ENCODE measurements at regions not wholly inside any gene's neighbourhood (a gene's known extent, or its start where the extent isn't known, plus 50 kb on each side); places are given as distances from the start of the nearest gene placed in this dataset.
"Not testable (repeated sequence)": the region's sequence is repeated elsewhere in the genome, so short reads cannot be mapped to it uniquely, and the experiment has no call there.

DNA sequence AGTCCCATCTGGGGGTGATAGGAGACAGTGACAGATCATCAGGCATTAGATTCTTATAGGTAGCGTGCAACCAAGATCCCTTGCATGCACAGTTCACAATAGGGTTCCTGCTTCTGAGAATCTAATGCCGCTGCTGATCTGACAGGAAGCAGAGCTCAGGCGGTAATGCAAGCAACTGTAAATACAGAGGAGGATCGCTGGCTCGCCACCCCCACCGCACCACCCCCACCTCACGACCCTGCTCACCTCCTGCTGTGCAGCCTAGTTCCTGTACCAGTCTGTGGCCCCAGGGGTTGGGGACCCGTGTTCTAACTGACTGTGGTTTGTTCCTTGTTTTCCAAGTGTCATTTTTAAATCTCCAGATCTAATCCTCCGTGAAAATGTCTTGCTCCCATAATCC lies 89.0 kb upstream of the MAPK10 start:
- Histone ChIP-seq H3K9me3 (ENCODE audit: control insufficient read depth, low read length) (no peaks in the 10 kb centered on the region), H3K4me1 (ENCODE audit: control insufficient read depth, insufficient read depth, low read length) (peaks cover 21% of the 10 kb centered on the region), H3K9ac (ENCODE audit: low read length) (no peak overlapping the region), H3K4me3 (ENCODE audit: low read length) (no peak overlapping the region), H3K36me3 (ENCODE audit: control insufficient read depth, insufficient read depth, low read length, severe bottlenecking) (no peaks in the 10 kb centered on the region), H3K27me3 (replicated peaks; ENCODE audit: control insufficient read depth, insufficient read depth, low read length) (no peaks in the 10 kb centered on the region)
- no peak for DNase-seq (ENCODE audit: low read depth)

DNA sequence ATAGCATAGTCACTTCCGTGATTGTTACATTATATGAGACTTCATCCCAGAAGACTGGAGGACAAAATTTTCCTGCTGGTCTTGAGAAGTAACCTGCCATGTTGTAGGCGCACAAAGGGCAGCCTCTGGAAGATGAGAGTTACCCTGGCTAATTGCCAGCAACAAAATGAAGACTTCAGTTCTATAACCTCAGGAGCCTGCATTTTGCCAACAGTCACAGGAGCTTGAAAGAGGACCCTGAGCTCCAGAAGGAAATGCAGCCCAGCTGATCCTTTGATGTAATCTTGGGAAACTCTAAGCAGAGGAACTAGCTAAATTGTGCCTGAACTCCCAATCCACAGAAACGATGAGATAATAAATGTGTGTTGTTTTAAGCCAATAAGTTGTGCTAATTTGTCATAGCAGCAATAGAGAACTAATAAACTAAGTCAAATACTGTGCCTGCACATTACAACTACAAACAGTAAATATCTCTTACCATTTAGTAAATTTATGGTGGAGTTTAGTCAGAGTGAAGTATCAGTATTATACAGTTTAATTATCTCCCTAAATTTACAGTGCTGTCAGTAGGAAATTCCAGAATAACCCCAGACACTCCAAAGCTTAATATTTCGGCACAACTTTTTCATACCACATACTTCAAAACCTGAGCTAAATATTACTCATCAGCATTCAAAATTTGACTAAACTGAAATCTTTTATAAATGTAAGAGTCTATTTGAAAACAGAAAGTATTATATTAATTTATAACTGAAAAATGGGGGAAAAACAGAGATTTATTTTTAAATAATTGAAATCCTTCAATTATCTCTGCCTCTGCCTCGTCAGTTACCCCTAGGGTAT lies 90.1 kb upstream of the MAPK10 start:
- Histone ChIP-seq H3K4me1 (ENCODE audit: control insufficient read depth, insufficient read depth, low read length) (peaks cover 21% of the 10 kb centered on the region), H3K9ac (ENCODE audit: low read length) (no peak overlapping the region), H3K4me3 (ENCODE audit: low read length) (no peak overlapping the region), H3K27me3 (replicated peaks; ENCODE audit: control insufficient read depth, insufficient read depth, low read length) (no peaks in the 10 kb centered on the region), H3K9me3 (ENCODE audit: control insufficient read depth, low read length) (no peaks in the 10 kb centered on the region), H3K36me3 (ENCODE audit: control insufficient read depth, insufficient read depth, low read length, severe bottlenecking) (no peaks in the 10 kb centered on the region)
- no peak for DNase-seq (ENCODE audit: low read depth)

DNA sequence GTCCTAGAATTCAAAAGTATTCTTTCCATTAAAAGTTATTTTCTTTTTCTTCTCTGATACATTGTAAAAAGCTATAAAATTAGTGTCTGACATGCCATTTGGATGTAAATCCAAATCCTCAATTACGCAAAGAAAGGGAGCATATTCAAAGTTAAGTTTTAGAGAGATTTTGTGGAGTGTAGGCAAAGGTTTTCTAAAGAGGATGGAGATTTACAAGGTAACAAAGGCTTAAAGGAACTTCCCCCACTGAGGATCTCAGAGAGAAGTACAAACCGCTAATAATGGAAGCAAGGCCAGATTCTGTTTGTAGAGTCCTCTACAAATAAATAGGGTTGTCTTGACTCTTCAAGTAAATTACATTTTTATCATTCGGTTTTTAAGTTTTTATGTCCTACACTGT lies 91.0 kb upstream of the MAPK10 start:
- H3K27me3 ChIP-seq (replicated peaks; ENCODE audit: control insufficient read depth, insufficient read depth, low read length) = no peaks in the 10 kb centered on the region
- H3K4me1 ChIP-seq (ENCODE audit: control insufficient read depth, insufficient read depth, low read length) = peaks cover 21% of the 10 kb centered on the region
- no peak overlapping the region for H3K9ac ChIP-seq (ENCODE audit: low read length)

DNA sequence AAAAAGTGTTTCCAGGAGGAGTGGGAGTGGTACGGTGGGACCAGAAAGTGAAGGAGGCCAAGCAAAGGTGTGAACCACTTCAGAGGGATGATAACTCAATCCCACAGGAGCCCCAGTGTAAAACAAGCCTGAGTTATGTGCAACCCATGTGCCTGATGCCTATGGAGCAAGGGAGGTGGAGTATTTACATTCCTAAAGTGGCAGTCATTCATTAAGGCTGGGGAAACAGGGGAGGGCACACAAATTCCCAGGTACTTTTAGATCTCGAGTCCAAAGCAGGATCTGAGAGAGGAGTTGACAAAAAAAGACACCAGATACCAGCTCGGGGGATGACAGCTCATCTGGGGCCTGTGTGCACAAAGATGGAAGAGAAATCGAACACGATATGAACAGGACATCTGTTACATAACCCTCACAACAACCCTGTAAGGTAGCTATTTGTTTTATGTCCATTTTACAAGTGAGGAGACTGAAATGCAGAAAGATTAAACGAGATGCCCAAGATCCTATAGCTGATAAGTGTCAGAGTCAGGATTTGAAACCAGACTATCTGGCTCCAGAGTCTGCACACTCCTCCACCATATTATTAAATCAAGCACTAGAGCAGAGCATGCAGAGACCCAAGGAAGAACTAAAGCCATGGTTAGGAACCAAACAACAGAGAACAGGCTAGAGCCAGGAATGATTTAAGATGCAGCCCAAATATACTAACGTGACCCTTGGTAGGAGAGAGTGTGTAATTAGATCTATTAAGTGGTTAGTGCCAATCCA lies 91.9 kb upstream of the MAPK10 start:
- peak; percentile 46 for DNase-seq (ENCODE audit: low read depth)

More for the DNA sequence above, 91.0 kb upstream of the MAPK10 start:
- Histone ChIP-seq H3K36me3 (ENCODE audit: control insufficient read depth, insufficient read depth, low read length, severe bottlenecking) (no peaks in the 10 kb centered on the region), H3K9me3 (ENCODE audit: control insufficient read depth, low read length) (no peaks in the 10 kb centered on the region), H3K4me3 (ENCODE audit: low read length) (no peak overlapping the region)
- no peak for DNase-seq (ENCODE audit: low read depth)

DNA sequence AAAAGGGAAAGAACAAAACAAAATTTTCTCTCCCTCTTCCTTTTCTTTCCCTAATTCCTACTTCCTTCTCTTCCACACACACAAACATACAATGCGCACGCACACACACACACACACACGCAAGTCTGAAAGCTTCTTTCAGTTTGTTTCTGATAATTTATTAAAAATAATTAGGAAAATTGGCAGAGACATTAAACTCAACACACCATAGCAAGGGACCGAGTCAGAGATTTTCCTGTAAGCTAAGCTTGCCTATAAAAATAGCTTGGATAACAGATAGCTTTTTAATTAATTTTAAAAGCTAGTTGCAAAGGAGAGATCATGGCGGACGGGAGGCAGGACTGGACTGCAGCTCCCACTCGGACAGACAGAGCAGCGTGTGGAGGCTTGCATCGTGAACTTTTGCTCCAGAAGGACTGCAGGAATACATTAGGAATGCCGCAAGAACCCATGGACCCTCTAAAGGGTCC lies 92.6 kb upstream of the MAPK10 start:
- Histone ChIP-seq H3K4me3 (ENCODE audit: low read length) (peak overlapping the region; percentile 77), H3K9me3 (ENCODE audit: control insufficient read depth, low read length) (no peaks in the 10 kb centered on the region), H3K9ac (ENCODE audit: low read length) (peak overlapping the region; percentile 78), H3K27me3 (replicated peaks; ENCODE audit: control insufficient read depth, insufficient read depth, low read length) (no peaks in the 10 kb centered on the region), H3K36me3 (ENCODE audit: control insufficient read depth, insufficient read depth, low read length, severe bottlenecking) (no peaks in the 10 kb centered on the region), H3K4me1 (ENCODE audit: control insufficient read depth, insufficient read depth, low read length) (peaks cover 21% of the 10 kb centered on the region)
- DNase-seq (ENCODE audit: low read depth) = no peak

More for the DNA sequence above, 91.9 kb upstream of the MAPK10 start:
- H3K4me3 ChIP-seq (ENCODE audit: low read length) = peak overlapping the region; percentile 77
- peaks cover 21% of the 10 kb centered on the region for H3K4me1 ChIP-seq (ENCODE audit: control insufficient read depth, insufficient read depth, low read length)
- no peaks in the 10 kb centered on the region for H3K9me3 ChIP-seq (ENCODE audit: control insufficient read depth, low read length)
- no peaks in the 10 kb centered on the region for H3K27me3 ChIP-seq (replicated peaks; ENCODE audit: control insufficient read depth, insufficient read depth, low read length)
- H3K36me3 ChIP-seq (ENCODE audit: control insufficient read depth, insufficient read depth, low read length, severe bottlenecking) = no peaks in the 10 kb centered on the region
- peak overlapping the region; percentile 78 for H3K9ac ChIP-seq (ENCODE audit: low read length)

DNA sequence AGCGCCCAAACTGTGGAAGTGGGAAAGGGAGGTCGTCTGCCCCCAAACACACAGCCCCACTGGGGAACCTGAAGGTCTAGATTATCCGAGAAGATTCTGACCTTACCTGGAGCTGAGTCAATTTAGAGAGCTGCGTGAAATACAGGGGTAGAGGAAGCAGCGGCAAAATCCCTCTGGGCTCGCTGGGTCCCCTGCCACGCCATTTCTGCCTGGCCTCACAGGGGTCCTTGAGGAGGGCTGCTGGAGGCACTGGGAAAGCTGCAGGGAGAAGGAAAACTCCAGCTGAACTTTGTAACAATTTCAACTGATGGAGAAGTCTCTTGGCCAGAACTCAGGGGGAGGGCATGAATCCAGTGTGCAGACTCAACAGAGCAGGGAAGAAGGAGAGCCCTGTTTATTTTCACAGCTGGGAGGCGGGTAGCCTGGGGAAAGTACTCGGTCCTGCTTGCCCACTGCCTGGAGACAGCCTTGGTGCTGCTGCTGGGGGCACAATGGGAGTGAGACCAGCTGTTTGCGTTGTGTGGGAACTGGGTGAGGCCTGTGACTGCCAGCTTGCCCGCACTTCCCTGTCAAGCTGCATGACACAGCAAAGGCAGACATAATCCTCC lies 93.2 kb upstream of the MAPK10 start:
- Histone ChIP-seq H3K4me1 (ENCODE audit: control insufficient read depth, insufficient read depth, low read length) (peaks cover 21% of the 10 kb centered on the region), H3K9ac (ENCODE audit: low read length) (peak overlapping the region; percentile 78), H3K4me3 (ENCODE audit: low read length) (peak overlapping the region; percentile 77), H3K27me3 (replicated peaks; ENCODE audit: control insufficient read depth, insufficient read depth, low read length) (no peaks in the 10 kb centered on the region), H3K9me3 (ENCODE audit: control insufficient read depth, low read length) (no peaks in the 10 kb centered on the region), H3K36me3 (ENCODE audit: control insufficient read depth, insufficient read depth, low read length, severe bottlenecking) (no peaks in the 10 kb centered on the region)
- peak; percentile 50 for DNase-seq (ENCODE audit: low read depth)

DNA sequence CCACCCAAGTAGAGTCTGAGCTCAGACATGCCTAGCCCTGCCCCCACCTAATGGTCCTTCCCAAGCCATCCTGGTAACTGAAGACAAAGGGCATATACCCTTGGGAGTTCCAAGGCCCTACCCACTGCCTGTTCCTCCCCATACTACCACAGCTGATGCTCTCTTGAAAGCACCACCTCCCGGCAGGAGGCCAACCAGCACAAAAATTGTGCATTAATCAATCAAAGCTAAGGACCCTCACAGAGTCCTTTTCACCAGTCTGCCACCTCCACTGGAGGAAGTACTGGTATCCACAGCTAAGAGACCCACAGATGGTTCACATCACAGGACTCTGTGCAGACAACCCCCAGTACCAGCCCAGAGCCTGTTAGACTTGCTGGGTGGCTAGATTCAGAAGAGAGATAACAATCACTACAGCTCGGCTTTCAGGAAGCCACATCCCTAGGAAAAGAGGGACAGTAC lies 93.8 kb upstream of the MAPK10 start:
- H3K4me1 ChIP-seq (ENCODE audit: control insufficient read depth, insufficient read depth, low read length) = peaks cover 21% of the 10 kb centered on the region
- H3K36me3 ChIP-seq (ENCODE audit: control insufficient read depth, insufficient read depth, low read length, severe bottlenecking); DNase-seq (ENCODE audit: low read depth); H3K4me3 ChIP-seq (ENCODE audit: low read length); H3K27me3 ChIP-seq (replicated peaks; ENCODE audit: control insufficient read depth, insufficient read depth, low read length); H3K9ac ChIP-seq (ENCODE audit: low read length); H3K9me3 ChIP-seq (ENCODE audit: control insufficient read depth, low read length): not testable (repeated sequence)

DNA sequence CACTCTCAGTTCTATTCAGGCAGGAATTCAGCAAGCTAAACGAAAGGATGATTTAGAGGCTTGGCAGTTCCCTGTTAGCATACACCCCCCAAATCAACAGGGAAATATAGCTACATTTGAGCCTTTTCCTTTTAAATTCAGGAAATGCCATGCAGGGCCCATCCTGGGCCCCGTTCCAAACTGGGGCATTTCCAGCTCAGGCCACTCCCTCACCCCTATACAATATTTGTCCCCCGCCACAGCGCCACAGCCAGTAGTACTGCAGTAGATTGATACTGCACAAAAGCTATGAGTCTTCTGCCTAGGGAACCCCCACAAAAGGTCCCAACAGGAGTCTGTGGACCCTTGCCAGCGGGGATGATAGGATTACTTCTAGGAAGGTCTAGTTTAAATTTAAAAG lies 102.0 kb upstream of the MAPK10 start:
- Histone ChIP-seq H3K27me3 (replicated peaks; ENCODE audit: control insufficient read depth, insufficient read depth, low read length) (no peaks in the 10 kb centered on the region), H3K9me3 (ENCODE audit: control insufficient read depth, low read length) (no peaks in the 10 kb centered on the region), H3K4me1 (ENCODE audit: control insufficient read depth, insufficient read depth, low read length) (no peaks in the 10 kb centered on the region), H3K4me3 (ENCODE audit: low read length) (no peak overlapping the region), H3K9ac (ENCODE audit: low read length) (no peak overlapping the region), H3K36me3 (ENCODE audit: control insufficient read depth, insufficient read depth, low read length, severe bottlenecking) (no peaks in the 10 kb centered on the region)
- DNase-seq (ENCODE audit: low read depth) = no peak

DNA sequence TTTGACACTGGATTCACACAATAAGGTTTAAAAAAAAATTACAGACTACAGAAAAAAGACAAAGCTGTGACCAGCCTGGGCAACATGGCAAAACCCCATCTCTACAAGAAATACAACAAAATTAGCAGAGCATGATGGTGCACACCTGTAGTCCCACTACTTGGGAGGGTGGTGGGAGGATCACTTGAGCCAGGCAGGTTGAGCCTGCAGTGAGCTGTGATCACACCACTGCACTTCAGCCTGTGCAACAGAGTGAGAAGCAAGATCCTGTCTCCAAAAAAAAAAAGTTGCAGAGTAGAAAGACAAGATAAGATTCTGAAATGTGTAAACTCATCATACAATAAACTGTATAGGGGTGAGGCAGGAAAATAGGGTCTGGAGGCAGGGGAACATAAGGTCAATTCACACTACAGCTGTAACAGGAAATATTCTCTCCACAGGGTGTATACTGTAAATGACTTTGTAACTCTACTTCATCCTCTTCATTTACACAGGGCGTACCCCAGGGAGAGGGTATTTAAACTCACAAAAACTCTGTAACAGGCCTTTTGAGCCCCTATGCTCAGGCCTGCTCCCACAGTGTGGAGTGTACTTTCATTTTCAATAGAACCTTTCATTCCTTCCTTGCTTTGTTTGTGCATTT lies 112.6 kb upstream of the MAPK10 start:
- H3K4me1 ChIP-seq (ENCODE audit: control insufficient read depth, insufficient read depth, low read length) = no peaks in the 10 kb centered on the region
- no peak overlapping the region for H3K4me3 ChIP-seq (ENCODE audit: low read length)
- H3K9me3 ChIP-seq (ENCODE audit: control insufficient read depth, low read length) = no peaks in the 10 kb centered on the region
- no peak for DNase-seq (ENCODE audit: low read depth)
- H3K36me3 ChIP-seq (ENCODE audit: control insufficient read depth, insufficient read depth, low read length, severe bottlenecking) = no peaks in the 10 kb centered on the region
- H3K9ac ChIP-seq (ENCODE audit: low read length) = no peak overlapping the region
- H3K27me3 ChIP-seq (replicated peaks; ENCODE audit: control insufficient read depth, insufficient read depth, low read length) = no peaks in the 10 kb centered on the region

DNA sequence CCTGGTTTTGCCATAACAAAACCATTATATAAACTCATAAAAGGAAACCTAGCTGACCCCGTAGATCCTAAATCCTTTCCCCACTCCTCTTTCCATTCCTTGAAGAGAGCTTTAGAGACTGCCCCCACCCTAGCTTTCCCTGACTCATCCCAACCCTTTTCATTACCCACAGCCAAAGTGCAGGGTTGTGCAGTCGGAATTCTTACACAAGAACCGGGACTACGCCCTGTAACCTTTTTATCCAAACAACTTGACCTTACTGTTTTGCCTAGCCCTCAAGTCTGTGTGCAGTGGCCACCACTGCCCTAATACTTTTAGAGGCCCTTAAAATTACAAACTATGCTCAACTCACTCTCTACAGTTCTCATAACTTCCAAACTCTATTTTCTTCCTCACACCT lies 116.0 kb upstream of the PTPN13 start:
- not testable (repeated sequence) for H3K4me3 ChIP-seq (ENCODE audit: low read length); H3K9ac ChIP-seq (ENCODE audit: low read length); H3K27me3 ChIP-seq (replicated peaks; ENCODE audit: control insufficient read depth, insufficient read depth, low read length); H3K36me3 ChIP-seq (ENCODE audit: control insufficient read depth, insufficient read depth, low read length, severe bottlenecking); DNase-seq (ENCODE audit: low read depth); H3K4me1 ChIP-seq (ENCODE audit: control insufficient read depth, insufficient read depth, low read length); H3K9me3 ChIP-seq (ENCODE audit: control insufficient read depth, low read length)

DNA sequence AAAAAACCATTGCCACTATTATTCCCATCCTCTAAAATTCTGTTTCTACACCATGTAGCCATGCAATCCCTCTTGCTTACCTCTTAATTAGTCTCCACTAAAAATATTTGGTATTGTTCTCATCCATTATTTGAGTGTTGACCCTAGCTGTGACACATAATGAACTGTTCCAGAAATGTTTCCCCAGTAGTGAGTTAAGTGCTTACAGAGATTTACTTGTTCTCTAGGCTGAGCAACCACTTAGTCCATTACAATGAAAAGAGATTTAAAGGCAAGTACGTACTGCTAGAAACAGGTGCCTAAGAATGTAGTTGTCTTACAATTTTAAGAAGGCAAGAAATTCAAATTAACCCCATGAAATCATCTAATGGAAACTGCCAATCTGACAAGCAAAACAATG lies 112.7 kb upstream of the PTPN13 start:
- DNase-seq (ENCODE audit: low read depth) = no peak
- Histone ChIP-seq H3K4me3 (ENCODE audit: low read length) (no peak overlapping the region), H3K27me3 (replicated peaks; ENCODE audit: control insufficient read depth, insufficient read depth, low read length) (no peaks in the 10 kb centered on the region), H3K36me3 (ENCODE audit: control insufficient read depth, insufficient read depth, low read length, severe bottlenecking) (no peaks in the 10 kb centered on the region), H3K9ac (ENCODE audit: low read length) (no peak overlapping the region), H3K9me3 (ENCODE audit: control insufficient read depth, low read length) (no peaks in the 10 kb centered on the region), H3K4me1 (ENCODE audit: control insufficient read depth, insufficient read depth, low read length) (peaks cover 7% of the 10 kb centered on the region)
